ENCODE measurements at regions not wholly inside any gene's neighbourhood (a gene's known extent, or its start where the extent isn't known, plus 50 kb on each side); places are given as distances from the start of the nearest gene placed in this dataset.

DNA sequence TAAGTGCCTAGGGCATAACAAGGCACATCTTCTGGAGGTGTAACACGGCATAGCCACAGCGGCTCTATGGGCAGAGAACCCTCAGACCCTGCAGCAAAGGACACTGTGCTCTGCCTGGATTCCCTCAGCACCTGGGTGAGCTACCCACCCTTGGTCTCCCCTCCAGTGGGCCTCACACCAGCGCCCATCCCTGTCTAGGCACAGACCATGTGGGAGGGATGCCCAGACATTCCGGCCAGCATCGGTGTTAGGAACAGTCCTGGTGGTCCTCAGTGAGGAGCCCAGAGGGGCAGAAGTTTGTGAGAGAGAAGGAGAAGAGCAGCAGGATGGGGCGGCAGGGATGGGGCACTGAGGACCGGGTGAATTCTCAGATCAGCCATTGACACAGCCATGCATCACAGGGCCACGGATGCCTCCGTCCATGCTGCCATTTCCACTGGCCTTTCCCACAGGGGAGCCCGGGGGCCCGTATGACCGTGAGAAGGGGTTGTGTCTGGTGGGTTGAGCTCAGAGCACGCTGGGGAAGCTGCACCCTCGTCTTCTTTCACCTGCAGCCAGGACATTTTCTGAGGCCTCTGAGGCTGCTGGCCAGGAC is 282.7 kb upstream of the SFSWAP start:
- TF ChIP-seq, protein P1, sequence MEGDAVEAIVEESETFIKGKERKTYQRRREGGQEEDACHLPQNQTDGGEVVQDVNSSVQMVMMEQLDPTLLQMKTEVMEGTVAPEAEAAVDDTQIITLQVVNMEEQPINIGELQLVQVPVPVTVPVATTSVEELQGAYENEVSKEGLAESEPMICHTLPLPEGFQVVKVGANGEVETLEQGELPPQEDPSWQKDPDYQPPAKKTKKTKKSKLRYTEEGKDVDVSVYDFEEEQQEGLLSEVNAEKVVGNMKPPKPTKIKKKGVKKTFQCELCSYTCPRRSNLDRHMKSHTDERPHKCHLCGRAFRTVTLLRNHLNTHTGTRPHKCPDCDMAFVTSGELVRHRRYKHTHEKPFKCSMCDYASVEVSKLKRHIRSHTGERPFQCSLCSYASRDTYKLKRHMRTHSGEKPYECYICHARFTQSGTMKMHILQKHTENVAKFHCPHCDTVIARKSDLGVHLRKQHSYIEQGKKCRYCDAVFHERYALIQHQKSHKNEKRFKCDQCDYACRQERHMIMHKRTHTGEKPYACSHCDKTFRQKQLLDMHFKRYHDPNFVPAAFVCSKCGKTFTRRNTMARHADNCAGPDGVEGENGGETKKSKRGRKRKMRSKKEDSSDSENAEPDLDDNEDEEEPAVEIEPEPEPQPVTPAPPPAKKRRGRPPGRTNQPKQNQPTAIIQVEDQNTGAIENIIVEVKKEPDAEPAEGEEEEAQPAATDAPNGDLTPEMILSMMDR (optimal IDR thresholded peaks at IDR 0.05 in 1 of 3, IDR thresholded peaks at IDR 0.05 in 1 of 3, conservative IDR thresholded peaks at IDR 0.05 in 1 of 3; ENCODE audit: extremely low read depth in 1 of 3, insufficient read depth in 2 of 3, low read length in 3 of 3): no peak
- TF ChIP-seq EZH2 (IDR thresholded peaks at IDR 0.05; ENCODE audit: low read length): no peak

Data from keratinocyte (primary cell).